ENCODE measurements at regions not wholly inside any gene's neighbourhood (a gene's known extent, or its start where the extent isn't known, plus 50 kb on each side); places are given as distances from the start of the nearest gene placed in this dataset.

- Histone ChIP-seq H3K27me3 (no peaks in the 10 kb centered on the region), H3K36me3 (no peaks in the 10 kb centered on the region), H3K4me3 (no peak overlapping the region), H3K9me3 (no peaks in the 10 kb centered on the region), H3K4me1 (peaks cover 0 to 15% (median 11%) of the 10 kb centered on the region in 9 donors), H3K27ac (no peak overlapping the region)
- intact Hi-C loops (cut with DNase I) = no loop called here
- ATAC-seq (peak in 1 of 8 donors; percentile 44), DNase-seq (no peak)
- no peak for TF ChIP-seq CTCF (IDR thresholded peaks at IDR 0.05)
- 79 to 82% methylated on average over 1 of the region's 1 CpG for WGBS, 2 donors
Measured at GRCh38 chr3:159913712-159914414, 74.8 kb upstream of the IL12A start.

GRCh38 chr3:159914426-159914825 is 74.2 kb upstream of the IL12A start:
- no peaks in the 10 kb centered on the region for H3K27me3 ChIP-seq
- no peaks in the 10 kb centered on the region for H3K9me3 ChIP-seq
- H3K4me1 ChIP-seq = peaks cover 0 to 17% (median 11%) of the 10 kb centered on the region in 9 donors
- H3K27ac ChIP-seq = no peak overlapping the region
- TF ChIP-seq CTCF (IDR thresholded peaks at IDR 0.05) = no peak
- no peaks in the 10 kb centered on the region for H3K36me3 ChIP-seq
- ATAC-seq (no peak), DNase-seq (no peak)
- intact Hi-C loops (cut with DNase I) = no loop called here
- H3K4me3 ChIP-seq = no peak overlapping the region
- 80 to 84% methylated on average over 3 of the region's 3 CpGs for WGBS, 2 donors

GRCh38 chr3:159916052-159916451 is 72.6 kb upstream of the IL12A start:
- intact Hi-C loops (cut with DNase I) = no loop called here
- 86 to 91% methylated on average over 2 of the region's 2 CpGs for WGBS, 2 donors

GRCh38 chr3:159917141-159917540 is 71.5 kb upstream of the IL12A start:
- H3K4me1 ChIP-seq = peaks cover 0 to 12% (median 0%) of the 10 kb centered on the region in 9 donors
- no peaks in the 10 kb centered on the region for H3K9me3 ChIP-seq
- no peaks in the 10 kb centered on the region for H3K27me3 ChIP-seq
- WGBS, 2 donors = 76 to 82% methylated on average over 2 of the region's 2 CpGs
- no peak for ATAC-seq
- H3K27ac ChIP-seq = no peak overlapping the region
- TF ChIP-seq CTCF (IDR thresholded peaks at IDR 0.05) = no peak
- no peak for DNase-seq
- H3K36me3 ChIP-seq = no peaks in the 10 kb centered on the region
- H3K4me3 ChIP-seq = no peak overlapping the region
- intact Hi-C loops (cut with DNase I) = no loop called here

More at GRCh38 chr3:159916052-159916451, 72.6 kb upstream of the IL12A start:
- Histone ChIP-seq H3K4me1 (peaks cover 0 to 17% (median 3%) of the 10 kb centered on the region in 9 donors), H3K27me3 (no peaks in the 10 kb centered on the region), H3K4me3 (no peak overlapping the region), H3K27ac (no peak overlapping the region), H3K36me3 (no peaks in the 10 kb centered on the region), H3K9me3 (no peaks in the 10 kb centered on the region)
- ATAC-seq (no peak), DNase-seq (no peak)
- no peak for TF ChIP-seq CTCF (IDR thresholded peaks at IDR 0.05)
